H9 (cell line): ENCODE measurements at regions not wholly inside any gene's neighbourhood (a gene's known extent, or its start where the extent isn't known, plus 50 kb on each side); places are given as distances from the start of the nearest gene placed in this dataset.

Source experiments
- DNase-seq: peaks from one replicate; pipeline ENCODE4 v3.0.0-alpha.2; 2017
- H2AFZ ChIP-seq: one replicate; pipeline ENCODE4 v1.6.1; 2013; ENCODE audit warnings: mild to moderate bottlenecking, low read length, control low read depth, moderate library complexity
- H2AK5ac ChIP-seq: 2 replicates; pipeline ENCODE4 v1.6.1; 2013; ENCODE audit warnings: low read length, control low read depth, mixed read lengths; ENCODE audit not compliant: insufficient read length
- H2BK120ac ChIP-seq: one replicate; pipeline ENCODE4 v1.6.1; 2013; ENCODE audit warnings: low read depth, mild to moderate bottlenecking, low read length, control low read depth, inconsistent platforms; ENCODE audit not compliant: poor library complexity, severe bottlenecking
- H2BK12ac ChIP-seq: 2 replicates; pipeline ENCODE4 v1.6.1; 2013; ENCODE audit warnings: low read length, control low read depth, mixed read lengths, low read depth; ENCODE audit not compliant: insufficient read length
- H2BK15ac ChIP-seq: 2 replicates; pipeline ENCODE4 v1.6.1; 2013; ENCODE audit warnings: low read depth, low read length, control low read depth
- H2BK20ac ChIP-seq: one replicate; pipeline ENCODE4 v1.6.1; 2013; ENCODE audit warnings: low read depth, mild to moderate bottlenecking, low read length, control low read depth, inconsistent platforms; ENCODE audit not compliant: poor library complexity, severe bottlenecking
- H2BK5ac ChIP-seq: 2 replicates; pipeline ENCODE4 v1.6.1; 2013; ENCODE audit warnings: low read length, control low read depth, mixed read lengths; ENCODE audit not compliant: insufficient read length
- H3K14ac ChIP-seq: 2 replicates; pipeline ENCODE4 v1.6.1; 2013; ENCODE audit warnings: low read length, control low read depth; ENCODE audit not compliant: insufficient read depth
- H3K18ac ChIP-seq: 2 replicates; pipeline ENCODE4 v1.6.1; 2013; ENCODE audit warnings: low read depth, mild to moderate bottlenecking, mixed read lengths, low read length, control low read depth; ENCODE audit not compliant: insufficient read length
- H3K23ac ChIP-seq: 2 replicates; pipeline ENCODE4 v1.6.1; 2013; ENCODE audit warnings: low read length, control low read depth, mixed read lengths, low read depth; ENCODE audit not compliant: insufficient read length
- H3K23me2 ChIP-seq: 2 replicates; pipeline ENCODE4 v1.6.1; 2013; ENCODE audit warnings: low read depth, mild to moderate bottlenecking, mixed read lengths, low read length, control low read depth; ENCODE audit not compliant: insufficient read length, poor library complexity, severe bottlenecking
- H3K27ac ChIP-seq: 2 replicates; pipeline ENCODE4 v1.5.1; 2013; ENCODE audit warnings: low read length, control low read depth, mixed read lengths, low read depth; ENCODE audit not compliant: insufficient read length
- H3K27me3 ChIP-seq: 2 replicates; pipeline ENCODE4 v1.6.1; 2013; ENCODE audit warnings: low read length, control low read depth, inconsistent platforms; ENCODE audit not compliant: insufficient read depth
- H3K4ac ChIP-seq: 2 replicates; pipeline ENCODE4 v1.6.1; 2013; ENCODE audit warnings: low read depth, mild to moderate bottlenecking, control low read depth, inconsistent platforms, low read length, moderate library complexity
- H3K4me1 ChIP-seq: 2 replicates; pipeline ENCODE4 v1.6.1; 2013; ENCODE audit warnings: low read length, control low read depth, inconsistent platforms; ENCODE audit not compliant: insufficient read depth
- H3K4me2 ChIP-seq: 2 replicates; pipeline ENCODE4 v1.6.1; 2013; ENCODE audit warnings: low read length, control low read depth, mixed read lengths; ENCODE audit not compliant: insufficient read length, insufficient read depth
- H3K56ac ChIP-seq: 2 replicates; pipeline ENCODE4 v1.6.1; 2013; ENCODE audit warnings: low read depth, mild to moderate bottlenecking, mixed read lengths, low read length, control low read depth; ENCODE audit not compliant: insufficient read length
- H3K79me1 ChIP-seq: 2 replicates; pipeline ENCODE4 v1.6.1; 2013; ENCODE audit warnings: low read depth, mild to moderate bottlenecking, moderate library complexity, low read length, control low read depth, inconsistent platforms; ENCODE audit not compliant: insufficient read depth, poor library complexity, severe bottlenecking
- H3K79me2 ChIP-seq: 2 replicates; pipeline ENCODE4 v1.6.1; 2013; ENCODE audit warnings: low read length, control low read depth, inconsistent platforms; ENCODE audit not compliant: insufficient read depth
- H3K9ac ChIP-seq: 2 replicates; pipeline ENCODE4 v1.6.1; 2013; ENCODE audit warnings: low read length, control low read depth, mixed read lengths; ENCODE audit not compliant: insufficient read length; ENCODE audit errors: extremely low read depth
- H3K9me3 ChIP-seq: one replicate; pipeline ENCODE4 v1.6.1; 2013; ENCODE audit warnings: low read depth, low read length, inconsistent platforms; ENCODE audit not compliant: control insufficient read depth
- H3T11ph ChIP-seq: one replicate; pipeline ENCODE4 v1.6.1; 2013; ENCODE audit warnings: mild to moderate bottlenecking, low read length, control low read depth, inconsistent platforms
- H4K20me1 ChIP-seq: one replicate; pipeline ENCODE4 v1.6.1; 2013; ENCODE audit not compliant: control insufficient read depth, insufficient read length, insufficient read depth
- H4K5ac ChIP-seq: 2 replicates; pipeline ENCODE4 v1.6.1; 2013; ENCODE audit warnings: low read depth, mild to moderate bottlenecking, mixed read lengths, low read length, control low read depth; ENCODE audit not compliant: insufficient read length
- H4K8ac ChIP-seq: replicated peaks from 2 replicates; pipeline ENCODE4 v1.6.1; 2013; ENCODE audit warnings: low read length, control low read depth, mixed read lengths, low read depth; ENCODE audit not compliant: insufficient read length
- H4K91ac ChIP-seq: 2 replicates; pipeline ENCODE4 v1.6.1; 2013; ENCODE audit warnings: low read depth, mild to moderate bottlenecking, moderate library complexity, mixed read lengths, low read length, control low read depth; ENCODE audit not compliant: insufficient read length
- H3K27ac Mint-ChIP-seq, 3 experiments: 2 replicates in 2 of 3; 3 replicates in 1 of 3; pipeline ENCODE4 v1.8.0; 2020 to 2021; ENCODE audit warnings: mixed read lengths in 3 of 3, mild to moderate bottlenecking in 1 of 3, moderate library complexity in 1 of 3
- H3K27me3 Mint-ChIP-seq: 2 replicates; pipeline ENCODE4 v1.8.0; 2021; ENCODE audit warnings: low read depth, mild to moderate bottlenecking, moderate library complexity, mixed read lengths
- H3K36me3 Mint-ChIP-seq, 3 experiments: 2 replicates in 2 of 3; 3 replicates in 1 of 3; pipeline ENCODE4 v1.8.0; 2020 to 2021; ENCODE audit warnings: low read depth in 3 of 3, mixed read lengths in 3 of 3; ENCODE audit not compliant: insufficient read depth in 1 of 3
- H3K4me1 Mint-ChIP-seq, 2 experiments: 2 replicates each; pipeline ENCODE4 v1.8.0; 2020; ENCODE audit warnings: mixed read lengths in 2 of 2
- H3K4me3 Mint-ChIP-seq, 2 experiments: 2 replicates in 1 of 2; 3 replicates in 1 of 2; pipeline ENCODE4 v1.8.0; 2020 to 2021; ENCODE audit warnings: mild to moderate bottlenecking in 2 of 2, mixed read lengths in 2 of 2, moderate library complexity in 1 of 2
- H3K9me3 Mint-ChIP-seq, 2 experiments: 2 replicates in 1 of 2; 3 replicates in 1 of 2; pipeline ENCODE4 v1.8.0; 2020; ENCODE audit warnings: mild to moderate bottlenecking in 2 of 2, mixed read lengths in 2 of 2, moderate library complexity in 1 of 2
- CTCF ChIP-seq: fragments of 200-600 bp; sonication (generic); conservative IDR thresholded peaks from 3 replicates; pipeline ENCODE4 v1.8.0; 2021; ENCODE audit warnings: antibody characterized with exemption, mild to moderate bottlenecking
- WGBS: extraction: QIAGEN DNeasy Blood & Tissue Kit; methylation state at CpG from one replicate; pipeline ENCODE4 v1.1.7; 2013; ENCODE audit warnings: missing lambda C conversion rate, low lambda C conversion rate, mixed read lengths; ENCODE audit not compliant: insufficient read length; ENCODE audit errors: extremely low coverage; 5-methylcytosine and 5-hydroxymethylcytosine counted together

GRCh38 chr1:187928288-187928687 lies 1099.5 kb downstream of the PLA2G4A start:
- Histone ChIP-seq H3T11ph (no peak overlapping the region), H3K27ac (no peak overlapping the region), H3K4ac (no peak overlapping the region), H4K20me1 (no peaks in the 10 kb centered on the region), H3K9ac (no peak overlapping the region), H2AFZ (no peak overlapping the region), H2AK5ac (no peak overlapping the region), H2BK12ac (no peak overlapping the region), H3K27me3 (no peaks in the 10 kb centered on the region), H3K23ac (no peak overlapping the region), H2BK15ac (no peak overlapping the region), H4K8ac (no peak overlapping the region), H3K79me1 (no peaks in the 10 kb centered on the region), H4K5ac (no peak overlapping the region), H3K4me1 (peaks cover 6% of the 10 kb centered on the region; the same call in 1 of the 2 replicates), H3K9me3 (no peaks in the 10 kb centered on the region), H3K56ac (no peak overlapping the region), H3K14ac (no peak overlapping the region), H2BK120ac (no peak overlapping the region), H2BK5ac (no peak overlapping the region), H3K18ac (no peak overlapping the region), H3K4me2 (no peak overlapping the region), H3K23me2 (no peaks in the 10 kb centered on the region), H4K91ac (no peak overlapping the region), H3K79me2 (no peaks in the 10 kb centered on the region), H2BK20ac (no peak overlapping the region)
- TF ChIP-seq CTCF: peak; percentile 69
- H3K27ac Mint-ChIP-seq: no peak overlapping the region
- no peaks in the 10 kb centered on the region for H3K9me3 Mint-ChIP-seq
- H3K36me3 Mint-ChIP-seq: no peaks in the 10 kb centered on the region
- no peak overlapping the region for H3K4me3 Mint-ChIP-seq
- peaks cover 18 to 21% of the 10 kb centered on the region in 2 experiments for H3K4me1 Mint-ChIP-seq
- peak; percentile 45 for DNase-seq
- H3K27me3 Mint-ChIP-seq: no peaks in the 10 kb centered on the region; the same call in 1 of the 2 replicates
- no CpG with 5 or more reads among the region's 4 CpGs for WGBS
